ENCODE measurements at regions not wholly inside any gene's neighbourhood (a gene's known extent, or its start where the extent isn't known, plus 50 kb on each side); places are given as distances from the start of the nearest gene placed in this dataset.

DNA sequence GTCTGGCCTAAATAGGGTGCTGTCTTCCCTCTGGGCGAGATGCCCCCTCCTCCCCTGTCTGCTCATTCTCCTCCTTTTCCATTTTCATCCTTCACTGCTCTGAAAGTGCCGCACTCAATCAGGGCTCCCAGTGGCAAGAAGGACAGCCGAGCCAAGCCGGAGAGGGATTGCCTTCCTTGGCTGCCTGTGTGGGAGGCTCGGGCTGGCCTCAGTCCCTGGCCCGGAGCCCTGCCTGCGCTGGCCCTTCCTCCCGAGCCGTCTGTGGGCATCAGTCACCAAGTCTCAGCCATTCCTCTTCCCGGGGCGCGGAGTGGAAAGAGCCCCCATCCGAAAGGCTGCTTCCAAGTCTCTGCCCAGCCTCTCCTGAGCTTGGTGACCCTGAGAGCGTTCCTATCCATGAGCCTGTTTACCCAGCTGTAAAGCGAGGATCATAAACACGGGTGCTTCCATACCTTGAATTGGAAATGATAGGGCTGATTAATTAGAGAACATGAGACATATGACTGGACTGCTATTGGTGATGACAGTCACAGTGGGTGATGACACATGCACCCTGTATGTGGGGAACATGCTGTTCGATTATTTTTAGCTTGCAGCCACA, 59.1 kb upstream of the TLE3 start:
- TF ChIP-seq, protein P1, sequence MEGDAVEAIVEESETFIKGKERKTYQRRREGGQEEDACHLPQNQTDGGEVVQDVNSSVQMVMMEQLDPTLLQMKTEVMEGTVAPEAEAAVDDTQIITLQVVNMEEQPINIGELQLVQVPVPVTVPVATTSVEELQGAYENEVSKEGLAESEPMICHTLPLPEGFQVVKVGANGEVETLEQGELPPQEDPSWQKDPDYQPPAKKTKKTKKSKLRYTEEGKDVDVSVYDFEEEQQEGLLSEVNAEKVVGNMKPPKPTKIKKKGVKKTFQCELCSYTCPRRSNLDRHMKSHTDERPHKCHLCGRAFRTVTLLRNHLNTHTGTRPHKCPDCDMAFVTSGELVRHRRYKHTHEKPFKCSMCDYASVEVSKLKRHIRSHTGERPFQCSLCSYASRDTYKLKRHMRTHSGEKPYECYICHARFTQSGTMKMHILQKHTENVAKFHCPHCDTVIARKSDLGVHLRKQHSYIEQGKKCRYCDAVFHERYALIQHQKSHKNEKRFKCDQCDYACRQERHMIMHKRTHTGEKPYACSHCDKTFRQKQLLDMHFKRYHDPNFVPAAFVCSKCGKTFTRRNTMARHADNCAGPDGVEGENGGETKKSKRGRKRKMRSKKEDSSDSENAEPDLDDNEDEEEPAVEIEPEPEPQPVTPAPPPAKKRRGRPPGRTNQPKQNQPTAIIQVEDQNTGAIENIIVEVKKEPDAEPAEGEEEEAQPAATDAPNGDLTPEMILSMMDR (conservative IDR thresholded peaks at IDR 0.05 in 1 of 2, IDR thresholded peaks at IDR 0.05 in 1 of 2; ENCODE audit: low read depth in 1 of 2, low read length in 2 of 2): no peak
- TF ChIP-seq EZH2 (IDR thresholded peaks at IDR 0.05; ENCODE audit: low read length, missing control alignments): no peak
